SU-DHL-6 (cell line): ENCODE measurements at regions not wholly inside any gene's neighbourhood (a gene's known extent, or its start where the extent isn't known, plus 50 kb on each side); places are given as distances from the start of the nearest gene placed in this dataset.

Experiments used
- H2AFZ ChIP-seq: fragments of 200-600 bp; sonication (generic); 2 replicates; pipeline ENCODE4 v1.6.1; 2014; ENCODE audit warnings: low read depth, mild to moderate bottlenecking, moderate library complexity, mixed read lengths, antibody characterized with exemption, low read length; ENCODE audit not compliant: severe bottlenecking
- H3F3A ChIP-seq: fragments of 200-600 bp; shearing (Covaris generic); 2 replicates; pipeline ENCODE4 v1.6.0; 2016; ENCODE audit warnings: antibody characterized with exemption, mild to moderate bottlenecking; ENCODE audit not compliant: insufficient read depth
- H3K27ac ChIP-seq: fragments of 200-600 bp; sonication (generic); 2 replicates; pipeline ENCODE4 v1.5.1; 2016; ENCODE audit warnings: low read depth, mild to moderate bottlenecking, low read length, moderate library complexity, mixed read lengths
- H3K27me3 ChIP-seq: fragments of 200-600 bp; sonication (generic), shearing (Covaris generic); 2 replicates; pipeline ENCODE4 v1.6.0; 2014; ENCODE audit warnings: mild to moderate bottlenecking, low read length
- H3K36me3 ChIP-seq: fragments of 200-600 bp; sonication (generic); 2 replicates; pipeline ENCODE4 v1.6.1; 2014; ENCODE audit warnings: mild to moderate bottlenecking, low read length, mixed read lengths
- H3K4me2 ChIP-seq: fragments of 300-600, 200-600 bp; shearing (Covaris generic), sonication (generic); 2 replicates; pipeline ENCODE4 v1.6.0; 2014; ENCODE audit warnings: low read length, low read depth, mild to moderate bottlenecking; ENCODE audit not compliant: poor library complexity, severe bottlenecking
- H3K4me3 ChIP-seq: fragments of 200-600 bp; sonication (generic); 2 replicates; pipeline ENCODE4 v1.5.1; 2014; ENCODE audit warnings: antibody characterized with exemption, low read length, mild to moderate bottlenecking, mixed read lengths; ENCODE audit not compliant: insufficient read depth, poor library complexity, severe bottlenecking
- H3K79me2 ChIP-seq: fragments of 200-600 bp; sonication (generic); 2 replicates; pipeline ENCODE4 v1.6.1; 2014; ENCODE audit warnings: mild to moderate bottlenecking, low read length, moderate library complexity; ENCODE audit not compliant: insufficient read depth
- H3K9ac ChIP-seq: fragments of 200-600 bp; sonication (generic); 2 replicates; pipeline ENCODE4 v1.7.0; 2014; ENCODE audit warnings: mild to moderate bottlenecking, low read length
- H3K9me2 ChIP-seq: fragments of 200-600 bp; sonication (generic); replicated peaks from 2 replicates; pipeline ENCODE4 v1.6.1; 2014; ENCODE audit warnings: low read length; ENCODE audit not compliant: insufficient read depth
- H3K9me3 ChIP-seq: fragments of 200-600 bp; sonication (generic); 2 replicates; pipeline ENCODE4 v1.6.1; 2014; ENCODE audit warnings: low read length, mixed read lengths; ENCODE audit not compliant: insufficient read depth
- H4K20me1 ChIP-seq: fragments of 200-600 bp; sonication (generic); 2 replicates; pipeline ENCODE4 v1.6.1; 2014; ENCODE audit warnings: low read depth, mild to moderate bottlenecking, antibody characterized with exemption, low read length, moderate library complexity, mixed read lengths
- CTCF ChIP-seq: fragments of 200-600 bp; sonication (generic); IDR thresholded peaks from one replicate; pipeline ENCODE4 v1.5.1; 2017; ENCODE audit warnings: antibody characterized with exemption, mild to moderate bottlenecking, low read length, moderate library complexity; ENCODE audit not compliant: insufficient read depth, poor library complexity, severe bottlenecking
- EZH2phosphoT487 ChIP-seq: fragments of 200-600 bp; sonication (generic), shearing (Covaris generic); conservative IDR thresholded peaks from 2 replicates; pipeline ENCODE4 v1.6.1; 2018; ENCODE audit warnings: mild to moderate bottlenecking, antibody characterized with exemption, low read length, moderate library complexity, mixed read lengths

GRCh38 chr16:66001432-66001831 lies 365.1 kb upstream of the CDH5 start:
- Histone ChIP-seq H3K36me3 (no peaks in the 10 kb centered on the region), H4K20me1 (no peaks in the 10 kb centered on the region), H3F3A (no peaks in the 10 kb centered on the region), H3K27ac (no peak overlapping the region), H2AFZ (no peak overlapping the region), H3K9me2 (no peaks in the 10 kb centered on the region), H3K9me3 (no peaks in the 10 kb centered on the region), H3K27me3 (no peaks in the 10 kb centered on the region), H3K4me3 (no peak overlapping the region), H3K79me2 (no peaks in the 10 kb centered on the region), H3K9ac (no peak overlapping the region), H3K4me2 (no peak overlapping the region)
- TF ChIP-seq EZH2phosphoT487 (no peak), CTCF (no peak)

GRCh38 chr16:65998443-65998842 lies 368.0 kb upstream of the CDH5 start:
- H3F3A ChIP-seq = no peaks in the 10 kb centered on the region
- no peak overlapping the region for H3K4me3 ChIP-seq
- no peak overlapping the region for H2AFZ ChIP-seq
- H3K27me3 ChIP-seq = no peaks in the 10 kb centered on the region
- no peaks in the 10 kb centered on the region for H3K79me2 ChIP-seq
- no peaks in the 10 kb centered on the region for H3K36me3 ChIP-seq
- H4K20me1 ChIP-seq = no peaks in the 10 kb centered on the region
- H3K27ac ChIP-seq = no peak overlapping the region
- no peak overlapping the region for H3K4me2 ChIP-seq
- no peaks in the 10 kb centered on the region for H3K9me3 ChIP-seq
- TF ChIP-seq EZH2phosphoT487 (no peak), CTCF (no peak)
- H3K9me2 ChIP-seq = no peaks in the 10 kb centered on the region
- no peak overlapping the region for H3K9ac ChIP-seq

GRCh38 chr16:65994291-65994690 lies 372.2 kb upstream of the CDH5 start:
- Histone ChIP-seq H2AFZ (no peak overlapping the region), H3K9ac (no peak overlapping the region), H3K4me3 (no peak overlapping the region), H3K9me3 (no peaks in the 10 kb centered on the region), H3K4me2 (no peak overlapping the region), H4K20me1 (no peaks in the 10 kb centered on the region), H3K9me2 (no peaks in the 10 kb centered on the region), H3K36me3 (no peaks in the 10 kb centered on the region), H3K79me2 (no peaks in the 10 kb centered on the region), H3K27ac (no peak overlapping the region), H3F3A (no peaks in the 10 kb centered on the region), H3K27me3 (no peaks in the 10 kb centered on the region)
- TF ChIP-seq CTCF = no peak
- no peak for TF ChIP-seq EZH2phosphoT487
